ENCODE measurements at regions not wholly inside any gene's neighbourhood (a gene's known extent, or its start where the extent isn't known, plus 50 kb on each side); places are given as distances from the start of the nearest gene placed in this dataset.

- no peak for DNase-seq (ENCODE audit: low read depth)
- TF ChIP-seq CTCF (conservative IDR thresholded peaks at IDR 0.05; ENCODE audit: control insufficient read depth, insufficient read depth, low read depth, low read length) = no peak
- H3K4me3 ChIP-seq (ENCODE audit: control insufficient read depth, low read depth, low read length) = no peak overlapping the region
These were observed 400.8 kb downstream of the CDH26 start for GRCh38 chr20:60359010-60359409.

GRCh38 chr20:60361761-60362395, 403.7 kb downstream of the CDH26 start:
- DNase-seq (ENCODE audit: low read depth) = no peak
- no peak for TF ChIP-seq CTCF (conservative IDR thresholded peaks at IDR 0.05; ENCODE audit: control insufficient read depth, insufficient read depth, low read depth, low read length)
- H3K4me3 ChIP-seq (ENCODE audit: control insufficient read depth, low read depth, low read length) = no peak overlapping the region

GRCh38 chr20:60362531-60362930, 404.3 kb downstream of the CDH26 start:
- DNase-seq (ENCODE audit: low read depth) = no peak
- no peak for TF ChIP-seq CTCF (conservative IDR thresholded peaks at IDR 0.05; ENCODE audit: control insufficient read depth, insufficient read depth, low read depth, low read length)

GRCh38 chr20:60363698-60364097, 405.5 kb downstream of the CDH26 start:
- no peak for DNase-seq (ENCODE audit: low read depth)
- no peak for TF ChIP-seq CTCF (conservative IDR thresholded peaks at IDR 0.05; ENCODE audit: control insufficient read depth, insufficient read depth, low read depth, low read length)
- H3K4me3 ChIP-seq (ENCODE audit: control insufficient read depth, low read depth, low read length) = no peak overlapping the region

More at GRCh38 chr20:60362531-60362930, 404.3 kb downstream of the CDH26 start:
- no peak overlapping the region for H3K4me3 ChIP-seq (ENCODE audit: control insufficient read depth, low read depth, low read length)

GRCh38 chr20:60365064-60365666, 406.9 kb downstream of the CDH26 start:
- no peak overlapping the region for H3K4me3 ChIP-seq (ENCODE audit: control insufficient read depth, low read depth, low read length)
- DNase-seq (ENCODE audit: low read depth) = no peak
- no peak for TF ChIP-seq CTCF (conservative IDR thresholded peaks at IDR 0.05; ENCODE audit: control insufficient read depth, insufficient read depth, low read depth, low read length)

GRCh38 chr20:60365882-60366281, 407.7 kb downstream of the CDH26 start:
- TF ChIP-seq CTCF (conservative IDR thresholded peaks at IDR 0.05; ENCODE audit: control insufficient read depth, insufficient read depth, low read depth, low read length) = no peak
- DNase-seq (ENCODE audit: low read depth) = no peak

More at GRCh38 chr20:60365882-60366281, 407.7 kb downstream of the CDH26 start:
- H3K4me3 ChIP-seq (ENCODE audit: control insufficient read depth, low read depth, low read length) = no peak overlapping the region

Data from fibroblast of mammary gland (primary cell).